Tibial nerve (tissue), 4 donors: ENCODE measurements at regions not wholly inside any gene's neighbourhood (a gene's known extent, or its start where the extent isn't known, plus 50 kb on each side); places are given as distances from the start of the nearest gene placed in this dataset.

ENCODE experiments used
- DNase-seq, 2 donors: peaks; one replicate each; pipeline ENCODE4 v3.0.0-alpha.2; 2019; ENCODE audit warnings: low spot score in 2 of 2
- H3K27ac ChIP-seq, 4 donors: fragments of 200-600 bp; sonication (generic) in 3 of 4; one replicate each; pipeline ENCODE4 v1.5.1; 2017 to 2019; ENCODE audit warnings: mild to moderate bottlenecking in 1 of 4
- H3K27me3 ChIP-seq, 2 donors: fragments of 200-600 bp; sonication (generic) in 1 of 2; one replicate each; pipeline versions ENCODE4 v1.5.1 to v1.6.0; 2017 to 2019
- H3K36me3 ChIP-seq, 3 donors: fragments of 200-600 bp; sonication (generic); one replicate each; pipeline ENCODE4 v1.5.1; 2018 to 2019
- H3K4me1 ChIP-seq, 4 donors: fragments of 200-600 bp; sonication (generic) in 3 of 4; one replicate each; pipeline ENCODE4 v1.5.1; 2017 to 2019
- H3K4me3 ChIP-seq, 4 donors: fragments of 200-600 bp; sonication (generic) in 3 of 4; one replicate each; pipeline ENCODE4 v1.5.1; 2017 to 2019; ENCODE audit warnings: mild to moderate bottlenecking in 1 of 4, moderate library complexity in 1 of 4
- H3K9me3 ChIP-seq, 4 donors: fragments of 200-600 bp; sonication (generic) in 3 of 4; one replicate each; pipeline ENCODE4 v1.5.1; 2017 to 2019
- CTCF ChIP-seq, 5 experiments: fragments of 200-600 bp in 3 of 5; fragments of 450-650 bp in 2 of 5; sonication (generic) in 3 of 5; IDR thresholded peaks; one replicate each; pipeline ENCODE4 v1.5.1; 2016 to 2019; ENCODE audit warnings: antibody characterized with exemption in 5 of 5, mild to moderate bottlenecking in 3 of 5, moderate library complexity in 2 of 5
- EP300 ChIP-seq, 2 donors: sonication (generic); formaldehyde crosslinking; IDR thresholded peaks; one replicate each; pipeline ENCODE4 v1.6.1; 2017; ENCODE audit warnings: antibody characterized with exemption in 2 of 2, mild to moderate bottlenecking in 1 of 2
- POLR2A ChIP-seq, 2 donors: fragments of 450-650 bp; IDR thresholded peaks; one replicate each; pipeline ENCODE4 v1.6.1; 2017; ENCODE audit warnings: antibody characterized with exemption in 2 of 2, mild to moderate bottlenecking in 2 of 2, moderate library complexity in 2 of 2
- WGBS, 2 donors: methylation state at CpG; one replicate each; pipeline ENCODE4 v1.1.5; 2018; 5-methylcytosine and 5-hydroxymethylcytosine counted together

- Histone ChIP-seq H3K4me3 (no peak overlapping the region), H3K36me3 (no peaks in the 10 kb centered on the region), H3K9me3 (no peaks in the 10 kb centered on the region), H3K27ac (no peak overlapping the region), H3K4me1 (no peaks in the 10 kb centered on the region), H3K27me3 (no peaks in the 10 kb centered on the region)
- WGBS, 2 donors = 92 to 95% methylated on average over 4 of the region's 4 CpGs
- no peak for DNase-seq
- no peak for TF ChIP-seq POLR2A (IDR thresholded peaks at IDR 0.05)
- no peak for TF ChIP-seq EP300 (IDR thresholded peaks at IDR 0.05)
- no peak for TF ChIP-seq CTCF (IDR thresholded peaks at IDR 0.05)
These were observed 167.1 kb downstream of the SHOX2 start for GRCh38 chr3:157939166-157939565.

DNA sequence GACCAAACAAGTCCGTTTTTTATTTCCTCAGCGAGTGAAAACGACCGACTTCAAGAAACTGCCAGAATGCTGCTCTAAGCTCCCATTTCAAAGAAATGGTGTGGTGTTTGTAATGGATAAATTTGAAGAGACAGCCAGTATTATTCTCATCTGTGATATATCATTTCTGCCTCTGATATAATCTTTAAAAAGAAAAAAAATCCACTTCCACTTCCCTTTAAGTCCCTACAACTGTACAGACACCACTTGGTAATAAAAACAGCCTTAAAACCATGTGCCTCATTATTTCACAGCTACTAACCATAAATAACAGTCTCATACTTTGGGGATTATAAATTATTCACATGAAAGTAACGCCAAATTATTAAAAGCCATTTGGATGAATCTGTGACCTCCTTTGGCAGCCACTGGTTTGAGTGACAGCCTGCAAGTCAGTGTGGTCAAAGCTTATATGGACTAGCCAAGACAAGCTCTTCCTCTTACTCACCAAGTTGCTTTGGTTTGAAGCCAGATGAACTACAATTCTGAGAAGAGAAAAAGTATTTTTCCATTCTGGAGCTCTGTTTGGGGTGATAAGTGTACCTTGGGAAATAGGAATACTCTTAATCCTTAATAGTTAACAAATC, 168.0 kb downstream of the SHOX2 start:
- TF ChIP-seq POLR2A (IDR thresholded peaks at IDR 0.05) (no peak), EP300 (IDR thresholded peaks at IDR 0.05) (no peak), CTCF (IDR thresholded peaks at IDR 0.05) (no peak)
- Histone ChIP-seq H3K27ac (no peak overlapping the region), H3K27me3 (no peaks in the 10 kb centered on the region), H3K9me3 (no peaks in the 10 kb centered on the region), H3K4me1 (no peaks in the 10 kb centered on the region), H3K4me3 (no peak overlapping the region), H3K36me3 (no peaks in the 10 kb centered on the region)
- DNase-seq = no peak
- WGBS, 2 donors = 52 to 68% methylated on average over 5 of the region's 5 CpGs

GRCh38 chr3:157931517-157931916, 174.7 kb downstream of the SHOX2 start:
- Histone ChIP-seq H3K9me3 (no peaks in the 10 kb centered on the region), H3K4me1 (no peaks in the 10 kb centered on the region), H3K27me3 (no peaks in the 10 kb centered on the region), H3K36me3 (no peaks in the 10 kb centered on the region), H3K27ac (no peak overlapping the region), H3K4me3 (no peak overlapping the region)
- WGBS, 2 donors = 71 to 73% methylated on average over 6 of the region's 6 CpGs
- TF ChIP-seq CTCF (IDR thresholded peaks at IDR 0.05) (no peak), POLR2A (IDR thresholded peaks at IDR 0.05) (no peak), EP300 (IDR thresholded peaks at IDR 0.05) (no peak)
- DNase-seq = no peak

DNA sequence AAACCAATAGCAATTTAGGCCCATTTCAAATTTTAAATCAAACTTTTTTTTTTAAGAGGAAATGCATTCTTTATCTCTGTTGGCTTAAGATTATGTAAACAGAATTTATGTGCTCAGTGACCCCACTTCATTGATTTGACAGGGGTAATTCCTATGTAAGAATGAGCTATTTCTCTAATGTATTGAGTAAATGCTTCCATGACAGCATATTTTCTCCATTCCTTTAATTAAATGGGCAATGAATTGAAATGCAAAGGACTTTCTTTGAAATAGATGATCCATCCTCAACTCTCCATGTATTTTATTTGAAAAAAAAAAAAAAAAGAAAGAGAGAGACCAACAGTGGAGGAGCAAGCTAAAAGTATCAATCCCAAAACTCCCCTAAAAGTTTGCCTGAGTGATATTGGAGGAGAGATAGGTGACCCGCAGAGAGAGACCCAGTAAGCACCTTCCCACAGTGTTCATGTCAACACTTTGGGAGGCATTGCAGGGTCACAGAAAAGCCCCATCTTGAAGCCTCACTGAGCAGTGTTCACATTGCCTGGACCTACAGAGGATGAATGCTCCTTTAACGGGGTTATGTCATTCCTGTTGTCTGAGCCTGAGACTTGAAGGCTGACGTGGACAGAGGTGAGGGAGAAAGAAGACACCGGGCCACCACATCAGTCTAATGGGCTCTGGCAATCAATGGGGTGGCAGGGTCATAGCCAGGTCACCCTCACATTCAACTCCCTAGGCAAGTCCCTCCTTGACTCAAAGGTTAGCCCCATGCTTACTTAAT, 176.0 kb downstream of the SHOX2 start:
- TF ChIP-seq CTCF (IDR thresholded peaks at IDR 0.05) = no peak
- TF ChIP-seq EP300 (IDR thresholded peaks at IDR 0.05) = no peak
- TF ChIP-seq POLR2A (IDR thresholded peaks at IDR 0.05) = no peak
- H3K27me3 ChIP-seq = no peaks in the 10 kb centered on the region
- H3K4me1 ChIP-seq = no peaks in the 10 kb centered on the region
- H3K9me3 ChIP-seq = no peaks in the 10 kb centered on the region
- no peaks in the 10 kb centered on the region for H3K36me3 ChIP-seq
- DNase-seq = no peak
- no peak overlapping the region for H3K4me3 ChIP-seq
- 89 to 91% methylated on average over 4 of the region's 4 CpGs for WGBS, 2 donors
- H3K27ac ChIP-seq = no peak overlapping the region

- Histone ChIP-seq H3K4me3 (no peak overlapping the region), H3K36me3 (no peaks in the 10 kb centered on the region), H3K27me3 (no peaks in the 10 kb centered on the region), H3K9me3 (no peaks in the 10 kb centered on the region), H3K27ac (no peak overlapping the region), H3K4me1 (no peaks in the 10 kb centered on the region)
- WGBS, 2 donors = 77 to 82% methylated on average over 8 of the region's 8 CpGs
- DNase-seq = no peak
- TF ChIP-seq CTCF (IDR thresholded peaks at IDR 0.05) (no peak), EP300 (IDR thresholded peaks at IDR 0.05) (no peak), POLR2A (IDR thresholded peaks at IDR 0.05) (no peak)
These were observed 179.4 kb downstream of the SHOX2 start for GRCh38 chr3:157926822-157927221.
